Right lobe of liver (tissue), 6 donors: ENCODE measurements at regions not wholly inside any gene's neighbourhood (a gene's known extent, or its start where the extent isn't known, plus 50 kb on each side); places are given as distances from the start of the nearest gene placed in this dataset.

Experiments
- ATAC-seq, 4 donors: fragments of 200-7000 bp; cut with Tn5 transposase; one replicate each; pipeline ENCODE4 v1.9.1; 2020; ENCODE audit warnings: mild to moderate bottlenecking in 4 of 4, moderate library complexity in 4 of 4
- DNase-seq, 3 donors: peaks; one replicate each; pipeline ENCODE4 v3.0.0-alpha.2; 2020
- H3K27ac ChIP-seq, 3 donors: fragments of 200-600 bp; one replicate each; pipeline ENCODE4 v1.8.0; 2022
- H3K27me3 ChIP-seq, 2 donors: fragments of 200-600 bp; one replicate each; pipeline ENCODE4 v1.8.0; 2022
- H3K36me3 ChIP-seq, 4 donors: fragments of 200-600 bp; sonication (generic) in 1 of 4; one replicate each; pipeline versions ENCODE4 v1.5.1 to v1.8.0; 2017 to 2022; ENCODE audit warnings: control low read depth in 1 of 4
- H3K4me1 ChIP-seq, 4 donors: fragments of 200-600 bp; sonication (generic) in 1 of 4; one replicate each; pipeline versions ENCODE4 v1.5.1 to v1.8.0; 2017 to 2022; ENCODE audit warnings: control low read depth in 1 of 4
- H3K4me3 ChIP-seq, 3 donors: fragments of 200-600 bp; one replicate each; pipeline ENCODE4 v1.8.0; 2022
- H3K9me3 ChIP-seq, 4 donors: fragments of 200-600 bp; sonication (generic) in 1 of 4; one replicate each; pipeline versions ENCODE4 v1.5.1 to v1.8.0; 2017 to 2022; ENCODE audit warnings: control low read depth in 1 of 4
- CTCF ChIP-seq, 4 donors: fragments of 200-600 bp in 3 of 4; fragments of 450-650 bp in 1 of 4; IDR thresholded peaks; one replicate each; pipeline versions ENCODE4 v1.5.1 to v1.8.0; 2016 to 2022; ENCODE audit warnings: antibody characterized with exemption in 4 of 4, mild to moderate bottlenecking in 2 of 4
- POLR2A ChIP-seq: fragments of 450-650 bp; IDR thresholded peaks from one replicate; pipeline ENCODE4 v1.6.1; 2017; ENCODE audit warnings: antibody characterized with exemption, mild to moderate bottlenecking
- WGBS: methylation state at CpG from one replicate; pipeline ENCODE4 v1.1.6; 2018; ENCODE audit warnings: low coverage, low lambda C conversion rate; ENCODE audit not compliant: insufficient coverage; ENCODE audit errors: missing lambda C conversion rate; 5-methylcytosine and 5-hydroxymethylcytosine counted together
- intact Hi-C, 2 donors: fragments of 100-400 bp; cut with DNase I; formaldehyde crosslinking; loops; one replicate each; pipeline versions ENCODE4 v1.11.2 to v1.14.1; 2022
- donor health status: DM: no; HTN: yes; CAD: no.
- donor health status: DM: no; HTN: no; CAD: no.
- donor health status: DM: no; HTN: no; CAD: no.
- donor health status: DM: no; HTN: yes; CAD: no.
- donor health status: DM: no; HTN: yes; CAD: no.

GRCh38 chr4:17356926-17357325 lies 155.0 kb downstream of the QDPR start:
- intact Hi-C loops, result loop anchor here in 1 of 2 donors (10.0 kb wide), 1 partner anchor 88 kb away; no protein-coding TSS in a partner anchor
- WGBS, result 32% methylated on average over 3 of the region's 3 CpGs
- DNase-seq, result no peak

GRCh38 chr4:17352357-17352756 lies 159.5 kb downstream of the QDPR start:
- Histone ChIP-seq H3K27ac (no peak overlapping the region), H3K36me3 (no peaks in the 10 kb centered on the region), H3K27me3 (no peaks in the 10 kb centered on the region), H3K4me1 (no peaks in the 10 kb centered on the region), H3K9me3 (no peaks in the 10 kb centered on the region), H3K4me3 (no peak overlapping the region)
- WGBS, result 67% methylated on average over 5 of the region's 5 CpGs
- intact Hi-C loops, result loop anchor here in 1 of 2 donors (10.0 kb wide), 1 partner anchor 92 kb away; no protein-coding TSS in a partner anchor
- no peak for TF ChIP-seq CTCF (IDR thresholded peaks at IDR 0.05)
- TF ChIP-seq POLR2A, result no peak
- no peak for DNase-seq
- ATAC-seq, result no peak

More at GRCh38 chr4:17356926-17357325, 155.0 kb downstream of the QDPR start:
- ATAC-seq, result no peak
- TF ChIP-seq CTCF (IDR thresholded peaks at IDR 0.05) (no peak), POLR2A (no peak)
- Histone ChIP-seq H3K9me3 (no peaks in the 10 kb centered on the region), H3K36me3 (no peaks in the 10 kb centered on the region), H3K27me3 (no peaks in the 10 kb centered on the region), H3K27ac (no peak overlapping the region), H3K4me3 (no peak overlapping the region), H3K4me1 (no peaks in the 10 kb centered on the region)

- Histone ChIP-seq H3K9me3 (no peaks in the 10 kb centered on the region), H3K36me3 (no peaks in the 10 kb centered on the region), H3K27ac (no peak overlapping the region), H3K4me3 (no peak overlapping the region), H3K27me3 (no peaks in the 10 kb centered on the region), H3K4me1 (no peaks in the 10 kb centered on the region)
- intact Hi-C loops, result no loop called here
- TF ChIP-seq CTCF (IDR thresholded peaks at IDR 0.05) (peak; percentile 50 to 67 (median 60)), POLR2A (no peak)
- ATAC-seq (peak; percentile 79 to 85 (median 80)), DNase-seq (peak in 1 of 3 donors; percentile 45)
- WGBS, result 16% methylated on average over 2 of the region's 2 CpGs
Measured at GRCh38 chr4:17347445-17347844, 164.4 kb downstream of the QDPR start.

- no peak overlapping the region for H3K4me3 ChIP-seq
- H3K4me1 ChIP-seq, result no peaks in the 10 kb centered on the region
- DNase-seq, result no peak
- peak in 2 of 4 donors; percentile 47 to 81 for ATAC-seq
- no peaks in the 10 kb centered on the region for H3K27me3 ChIP-seq
- no peaks in the 10 kb centered on the region for H3K9me3 ChIP-seq
- 45% methylated on average over 2 of the region's 2 CpGs for WGBS
- no peak overlapping the region for H3K27ac ChIP-seq
- no peak for TF ChIP-seq POLR2A
- no peak for TF ChIP-seq CTCF (IDR thresholded peaks at IDR 0.05)
- intact Hi-C loops, result no loop called here
- H3K36me3 ChIP-seq, result no peaks in the 10 kb centered on the region
Measured at GRCh38 chr4:17339376-17339775, 172.5 kb downstream of the QDPR start.

GRCh38 chr4:17336986-17337385 lies 174.9 kb downstream of the QDPR start:
- intact Hi-C loops, result no loop called here
- ATAC-seq (no peak), DNase-seq (no peak)
- H3K4me1 ChIP-seq, result no peaks in the 10 kb centered on the region
- H3K36me3 ChIP-seq, result no peaks in the 10 kb centered on the region
- H3K27me3 ChIP-seq, result no peaks in the 10 kb centered on the region
- no peak overlapping the region for H3K27ac ChIP-seq
- TF ChIP-seq CTCF (IDR thresholded peaks at IDR 0.05) (no peak), POLR2A (no peak)
- H3K9me3 ChIP-seq, result no peaks in the 10 kb centered on the region
- H3K4me3 ChIP-seq, result no peak overlapping the region
- WGBS, result 52% methylated on average over 1 of the region's 1 CpG
